A549 (cell line): ENCODE measurements at regions not wholly inside any gene's neighbourhood (a gene's known extent, or its start where the extent isn't known, plus 50 kb on each side); places are given as distances from the start of the nearest gene placed in this dataset.

Source experiments
- ATAC-seq, 2 experiments: fragments of 200-7000 bp in 1 of 2; fragments of >200 bp in 1 of 2; cut with Nextera tagmentation in 1 of 2; cut with Tn5 transposase in 1 of 2; 3 replicates each; pipeline versions ENCODE4 v1.8.0 to v1.9.1; 2018 to 2020; ENCODE audit warnings: mild to moderate bottlenecking in 1 of 2, moderate library complexity in 1 of 2
- CTCF ChIA-PET: fragments of 300-600 bp; sonication (Branson Sonifier 250); formaldehyde crosslinking; extraction: SDS; loops from one replicate; lab custom pipeline; 2021; ENCODE audit warnings: antibody characterized with exemption, inconsistent platforms; lab: Yijun Ruan, JAX
- POLR2A ChIA-PET: fragments of 350-600 bp; formaldehyde crosslinking; extraction: SDS; loops from one replicate; lab custom pipeline; 2021; ENCODE audit warnings: antibody characterized with exemption, inconsistent platforms; lab: Yijun Ruan, JAX
- DNase-seq, 2 experiments: peaks; one replicate each; pipeline versions ENCODE4 v3.0.0 to v3.0.0-alpha.2; 2011 to 2016; ENCODE audit warnings: low read depth in 1 of 2, low spot score in 1 of 2
- FAIRE-seq: peaks from 2 replicates; lab custom pipeline; 2011; peaks lifted over from hg19 to GRCh38; lab: Jason Lieb, UNC
- H3K27ac ChIP-seq, 2 experiments: fragments of >200 bp; sonication (Bioruptor Twin); formaldehyde crosslinking; 3 replicates each; pipeline ENCODE4 v1.5.1; 2016 to 2017
- H3K4me1 ChIP-seq: fragments of >200 bp; sonication (Bioruptor Twin); formaldehyde crosslinking; 3 replicates; pipeline ENCODE4 v1.6.1; 2016
- H3K4me2 ChIP-seq: fragments of >200 bp; sonication (Bioruptor Twin); formaldehyde crosslinking; 3 replicates; pipeline ENCODE4 v1.6.1; 2016
- H3K4me3 ChIP-seq: fragments of >200 bp; sonication (Bioruptor Twin); formaldehyde crosslinking; 3 replicates; pipeline ENCODE4 v1.5.1; 2016
- H3K9me3 ChIP-seq: fragments of >200 bp; sonication (Bioruptor Twin); formaldehyde crosslinking; 3 replicates; pipeline ENCODE4 v1.6.1; 2016
- CHD2 ChIP-seq: fragments of 150-350 bp; IDR thresholded peaks from 2 replicates; pipeline ENCODE4 v1.6.1; 2014; ENCODE audit warnings: low read length; ENCODE audit not compliant: partially characterized antibody
- CHD4 ChIP-seq: fragments of 200-600 bp; sonication (generic); IDR thresholded peaks from 2 replicates; pipeline ENCODE4 v1.6.1; 2016; ENCODE audit warnings: antibody characterized with exemption, mild to moderate bottlenecking, borderline replicate concordance
- EP300 ChIP-seq, 2 experiments: fragments of >200 bp; sonication (Bioruptor Twin); formaldehyde crosslinking; IDR thresholded peaks; 2 replicates in 1 of 2; 3 replicates in 1 of 2; pipeline ENCODE4 v1.6.1; 2016 to 2017
- FOSB ChIP-seq: fragments of 250-450 bp; sonication (Bioruptor Pico); IDR thresholded peaks from 2 replicates; pipeline ENCODE4 v1.5.0; 2020; ENCODE audit warnings: mild to moderate bottlenecking, moderate library complexity
- FOSL2 ChIP-seq, 2 experiments: fragments of 450-650 bp in 1 of 2; fragments of >200 bp in 1 of 2; sonication (Bioruptor Twin) in 1 of 2; formaldehyde crosslinking; IDR thresholded peaks; 2 replicates each; pipeline versions ENCODE4 v1.5.0 to v1.6.1; 2016 to 2020; ENCODE audit warnings: mild to moderate bottlenecking in 1 of 2, moderate library complexity in 1 of 2
- FOXS1 ChIP-seq: fragments of 250-450 bp; sonication (Bioruptor Pico); IDR thresholded peaks from 2 replicates; pipeline ENCODE4 v1.5.0; 2020; ENCODE audit warnings: mild to moderate bottlenecking, moderate library complexity
- HEYL ChIP-seq: fragments of 250-450 bp; sonication (Bioruptor Pico); IDR thresholded peaks from 2 replicates; pipeline ENCODE4 v1.8.0; 2021; ENCODE audit warnings: mild to moderate bottlenecking, moderate library complexity
- HOXA7 ChIP-seq: fragments of 250-450 bp; sonication (Bioruptor Pico); IDR thresholded peaks from 2 replicates; pipeline ENCODE4 v1.5.0; 2020; ENCODE audit warnings: mild to moderate bottlenecking, moderate library complexity
- JUN ChIP-seq, 2 experiments: fragments of >200 bp; sonication (Bioruptor Twin); formaldehyde crosslinking; IDR thresholded peaks; 2 replicates in 1 of 2; 3 replicates in 1 of 2; pipeline ENCODE4 v1.6.1; 2016 to 2017
- JUNB ChIP-seq: fragments of >200 bp; sonication (Bioruptor Twin); formaldehyde crosslinking; IDR thresholded peaks from 2 replicates; pipeline ENCODE4 v1.6.1; 2016
- KDM5A ChIP-seq: fragments of 200-600 bp; sonication (generic); IDR thresholded peaks from 2 replicates; pipeline ENCODE4 v1.6.1; 2016; ENCODE audit warnings: antibody characterized with exemption, mild to moderate bottlenecking
- MAZ ChIP-seq: fragments of 150-350 bp; IDR thresholded peaks from 2 replicates; pipeline ENCODE4 v1.6.1; 2014; ENCODE audit warnings: antibody characterized with exemption, low read depth, low read length, borderline replicate concordance
- MYC ChIP-seq: IDR thresholded peaks from 2 replicates; pipeline ENCODE4 v1.6.1; 2012; ENCODE audit warnings: mild to moderate bottlenecking, inconsistent platforms, low read length, improper control_type of control experiment, borderline replicate concordance
- NR3C1 ChIP-seq: fragments of >200 bp; sonication (Bioruptor Twin); formaldehyde crosslinking; IDR thresholded peaks from 3 replicates; pipeline ENCODE4 v1.6.1; 2017
- POLR2AphosphoS2 ChIP-seq: conservative IDR thresholded peaks from 2 replicates; pipeline ENCODE4 v1.6.1; 2012; ENCODE audit warnings: low read length, improper control_type of control experiment, inconsistent platforms
- RARB ChIP-seq: fragments of 250-450 bp; sonication (Bioruptor Pico); IDR thresholded peaks from 2 replicates; pipeline ENCODE4 v1.8.0; 2021; ENCODE audit warnings: mild to moderate bottlenecking, moderate library complexity
- RCOR1 ChIP-seq: fragments of 150-350 bp; IDR thresholded peaks from 2 replicates; pipeline ENCODE4 v1.6.1; 2014; ENCODE audit warnings: antibody characterized with exemption, low read length, low read depth
- RNF2 ChIP-seq: fragments of 200-600 bp; sonication (generic); IDR thresholded peaks from 2 replicates; pipeline ENCODE4 v1.6.1; 2016; ENCODE audit warnings: low read depth, mild to moderate bottlenecking, antibody characterized with exemption, moderate library complexity, borderline replicate concordance
- SMC3 ChIP-seq: fragments of >200 bp; sonication (Bioruptor Twin); formaldehyde crosslinking; IDR thresholded peaks from 3 replicates; pipeline ENCODE4 v1.6.1; 2018; ENCODE audit warnings: inconsistent platforms
- SREBF2 ChIP-seq: fragments of 450-650 bp; IDR thresholded peaks from 2 replicates; pipeline ENCODE4 v1.6.1; 2014; ENCODE audit warnings: mild to moderate bottlenecking, moderate library complexity
- ZC3H11A ChIP-seq: fragments of 450-650 bp; IDR thresholded peaks from 2 replicates; pipeline ENCODE4 v1.6.1; 2014; ENCODE audit warnings: antibody characterized with exemption, mild to moderate bottlenecking
- ZFP36 ChIP-seq: fragments of 450-650 bp; IDR thresholded peaks from 2 replicates; pipeline ENCODE4 v1.6.1; 2014; ENCODE audit warnings: borderline replicate concordance; ENCODE audit not compliant: partially characterized antibody
- ZNF302 ChIP-seq: fragments of 250-450 bp; sonication (Bioruptor Pico); IDR thresholded peaks from 2 replicates; pipeline ENCODE4 v1.9.0; 2021; ENCODE audit warnings: inconsistent platforms, mild to moderate bottlenecking, moderate library complexity
- ZSCAN20 ChIP-seq: fragments of 250-450 bp; sonication (Bioruptor Pico); IDR thresholded peaks from 2 replicates; pipeline ENCODE4 v1.8.0; 2022; ENCODE audit warnings: mild to moderate bottlenecking, moderate library complexity
- WGBS: methylation state at CpG from one replicate; pipeline ENCODE4 v1.1.6; 2017; ENCODE audit errors: missing lambda C conversion rate; 5-methylcytosine and 5-hydroxymethylcytosine counted together
- TF ChIP-seq, protein P1 (sequence below): fragments of >200 bp; sonication (Bioruptor Twin); formaldehyde crosslinking; IDR thresholded peaks from 2 replicates; pipeline ENCODE4 v1.6.1; 2016
- TF ChIP-seq, protein P2 (sequence below): fragments of 450-650 bp; IDR thresholded peaks from 2 replicates; pipeline ENCODE4 v1.6.1; 2014; ENCODE audit warnings: antibody characterized with exemption
- TF ChIP-seq, protein P3 (sequence below): fragments of 250-450 bp; sonication (Bioruptor Pico); IDR thresholded peaks from 2 replicates; pipeline ENCODE4 v1.5.0; 2021; ENCODE audit warnings: mild to moderate bottlenecking, moderate library complexity, borderline replicate concordance
- TF ChIP-seq, protein P4 (sequence below): fragments of 250-450 bp; sonication (Bioruptor Pico); IDR thresholded peaks from 2 replicates; pipeline ENCODE4 v1.5.0; 2020; ENCODE audit warnings: low read depth, mild to moderate bottlenecking, moderate library complexity

DNA sequence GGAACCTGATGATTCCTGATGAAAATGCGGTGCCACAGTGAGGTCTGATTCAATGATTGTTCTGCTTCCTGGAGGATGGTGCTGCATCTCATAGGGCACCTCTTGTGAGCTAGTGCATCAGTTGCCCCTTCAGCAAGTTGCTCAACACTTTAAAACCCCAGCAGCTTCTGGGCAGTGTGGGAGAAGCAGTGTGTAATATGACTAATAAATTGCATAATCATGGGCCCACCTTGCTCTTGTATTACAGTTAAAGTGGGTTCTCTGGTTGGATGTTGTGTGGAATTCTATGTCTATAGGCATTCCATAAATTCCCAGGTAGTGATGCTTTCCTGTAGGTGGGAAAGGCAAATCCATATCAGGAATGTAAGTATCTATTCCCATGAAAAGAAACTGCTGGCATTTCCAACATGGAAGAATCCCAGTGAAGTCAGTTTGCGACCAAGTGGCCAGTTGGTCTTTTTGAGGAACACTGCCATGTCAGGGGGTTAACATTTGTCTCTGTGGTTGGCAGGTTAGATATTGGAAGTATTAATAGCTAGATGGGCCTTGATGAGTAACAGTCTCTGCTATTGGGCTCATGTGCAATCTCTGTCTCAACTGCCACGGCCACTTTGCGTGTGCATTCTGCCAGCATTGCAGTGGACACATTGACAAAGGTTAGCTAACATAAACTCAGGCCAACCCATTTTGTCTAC, 121.1 kb upstream of the OTUD4 start:
- Histone ChIP-seq H3K27ac (no peak overlapping the region), H3K9me3 (no peaks in the 10 kb centered on the region), H3K4me2 (no peak overlapping the region), H3K4me3 (no peak overlapping the region)
- WGBS, result 78% methylated on average over 4 of the region's 4 CpGs
- DNase-seq (no peak), ATAC-seq (no peak)
- POLR2A ChIA-PET, result no interaction called here
- CTCF ChIA-PET, result no interaction called here
- TF ChIP-seq JUN (IDR thresholded peaks at IDR 0.05), result no peak
- TF ChIP-seq EP300 (IDR thresholded peaks at IDR 0.05), result no peak
- TF ChIP-seq, all 56 proteins: peak for 0
- H3K4me1 ChIP-seq, result no peaks in the 10 kb centered on the region
- FAIRE-seq, result no peak

DNA sequence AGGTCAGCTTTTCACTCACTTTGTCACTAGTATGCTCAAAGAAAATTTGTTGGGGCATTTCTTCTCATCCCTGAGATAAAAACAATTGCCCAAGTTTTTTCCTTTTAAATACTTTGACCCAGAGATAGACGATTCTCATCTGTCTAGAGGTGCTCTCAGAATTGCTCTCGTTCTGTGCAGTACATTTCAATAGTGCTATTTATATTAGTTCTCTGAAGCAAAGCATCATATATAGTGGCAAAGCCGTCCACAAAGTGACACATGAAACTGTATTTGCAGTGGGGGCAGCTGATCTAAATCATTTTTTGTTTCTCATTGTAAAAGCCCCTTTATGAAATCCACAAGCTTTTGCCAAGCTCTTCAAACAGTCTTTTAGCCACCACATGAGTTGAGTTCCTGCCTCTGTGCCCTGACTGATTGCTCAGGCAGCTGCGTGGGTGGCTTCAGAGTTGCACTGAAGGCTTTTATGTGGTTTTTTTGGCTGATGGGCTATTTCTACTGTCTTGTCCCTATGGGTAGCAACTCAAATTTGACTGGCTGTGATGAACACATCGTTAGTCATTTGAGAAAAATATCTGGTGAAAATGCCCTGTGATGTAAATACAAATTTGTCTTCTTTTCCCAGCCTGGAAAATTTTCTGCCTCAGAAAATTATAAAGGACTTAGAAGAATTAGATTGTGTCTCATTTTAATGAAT, 119.1 kb upstream of the OTUD4 start:
- Histone ChIP-seq H3K4me1 (no peaks in the 10 kb centered on the region), H3K27ac (no peak overlapping the region), H3K9me3 (no peaks in the 10 kb centered on the region), H3K4me3 (no peak overlapping the region), H3K4me2 (no peak overlapping the region)
- POLR2A ChIA-PET, result no interaction called here
- CTCF ChIA-PET, result no interaction called here
- ATAC-seq (no peak), FAIRE-seq (no peak), DNase-seq (no peak)
- TF ChIP-seq FOSL2 (IDR thresholded peaks at IDR 0.05), result no peak
- TF ChIP-seq FOSL2 (CRISPR knock-in tag; IDR thresholded peaks at IDR 0.05), result no peak
- TF ChIP-seq JUN (IDR thresholded peaks at IDR 0.05), result no peak
- TF ChIP-seq, protein P1, sequence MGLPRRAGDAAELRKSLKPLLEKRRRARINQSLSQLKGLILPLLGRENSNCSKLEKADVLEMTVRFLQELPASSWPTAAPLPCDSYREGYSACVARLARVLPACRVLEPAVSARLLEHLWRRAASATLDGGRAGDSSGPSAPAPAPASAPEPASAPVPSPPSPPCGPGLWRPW, result no peak
- TF ChIP-seq HOXA7, result no peak
- TF ChIP-seq SMC3, result no peak
- no peak for TF ChIP-seq NR3C1
- no peak for TF ChIP-seq CHD4
- TF ChIP-seq HEYL (CRISPR knock-in tag), result no peak
- no peak for TF ChIP-seq SREBF2
- no peak for TF ChIP-seq MYC
- TF ChIP-seq ZC3H11A, result no peak
- TF ChIP-seq, protein P2, sequence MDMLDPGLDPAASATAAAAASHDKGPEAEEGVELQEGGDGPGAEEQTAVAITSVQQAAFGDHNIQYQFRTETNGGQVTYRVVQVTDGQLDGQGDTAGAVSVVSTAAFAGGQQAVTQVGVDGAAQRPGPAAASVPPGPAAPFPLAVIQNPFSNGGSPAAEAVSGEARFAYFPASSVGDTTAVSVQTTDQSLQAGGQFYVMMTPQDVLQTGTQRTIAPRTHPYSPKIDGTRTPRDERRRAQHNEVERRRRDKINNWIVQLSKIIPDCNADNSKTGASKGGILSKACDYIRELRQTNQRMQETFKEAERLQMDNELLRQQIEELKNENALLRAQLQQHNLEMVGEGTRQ, result no peak
- no peak for TF ChIP-seq EP300 (IDR thresholded peaks at IDR 0.05)
- no peak for TF ChIP-seq POLR2AphosphoS2
- no peak for TF ChIP-seq ZSCAN20
- TF ChIP-seq RNF2, result no peak
- TF ChIP-seq, protein P3, sequence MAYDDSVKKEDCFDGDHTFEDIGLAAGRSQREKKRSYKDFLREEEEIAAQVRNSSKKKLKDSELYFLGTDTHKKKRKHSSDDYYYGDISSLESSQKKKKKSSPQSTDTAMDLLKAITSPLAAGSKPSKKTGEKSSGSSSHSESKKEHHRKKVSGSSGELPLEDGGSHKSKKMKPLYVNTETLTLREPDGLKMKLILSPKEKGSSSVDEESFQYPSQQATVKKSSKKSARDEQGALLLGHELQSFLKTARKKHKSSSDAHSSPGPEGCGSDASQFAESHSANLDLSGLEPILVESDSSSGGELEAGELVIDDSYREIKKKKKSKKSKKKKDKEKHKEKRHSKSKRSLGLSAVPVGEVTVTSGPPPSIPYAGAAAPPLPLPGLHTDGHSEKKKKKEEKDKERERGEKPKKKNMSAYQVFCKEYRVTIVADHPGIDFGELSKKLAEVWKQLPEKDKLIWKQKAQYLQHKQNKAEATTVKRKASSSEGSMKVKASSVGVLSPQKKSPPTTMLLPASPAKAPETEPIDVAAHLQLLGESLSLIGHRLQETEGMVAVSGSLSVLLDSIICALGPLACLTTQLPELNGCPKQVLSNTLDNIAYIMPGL (CRISPR knock-in tag), result no peak
- no peak for TF ChIP-seq JUNB
- TF ChIP-seq, protein P4, sequence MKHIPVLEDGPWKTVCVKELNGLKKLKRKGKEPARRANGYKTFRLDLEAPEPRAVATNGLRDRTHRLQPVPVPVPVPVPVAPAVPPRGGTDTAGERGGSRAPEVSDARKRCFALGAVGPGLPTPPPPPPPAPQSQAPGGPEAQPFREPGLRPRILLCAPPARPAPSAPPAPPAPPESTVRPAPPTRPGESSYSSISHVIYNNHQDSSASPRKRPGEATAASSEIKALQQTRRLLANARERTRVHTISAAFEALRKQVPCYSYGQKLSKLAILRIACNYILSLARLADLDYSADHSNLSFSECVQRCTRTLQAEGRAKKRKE (CRISPR knock-in tag), result no peak
- 2% methylated on average over 5 of the region's 5 CpGs for WGBS

DNA sequence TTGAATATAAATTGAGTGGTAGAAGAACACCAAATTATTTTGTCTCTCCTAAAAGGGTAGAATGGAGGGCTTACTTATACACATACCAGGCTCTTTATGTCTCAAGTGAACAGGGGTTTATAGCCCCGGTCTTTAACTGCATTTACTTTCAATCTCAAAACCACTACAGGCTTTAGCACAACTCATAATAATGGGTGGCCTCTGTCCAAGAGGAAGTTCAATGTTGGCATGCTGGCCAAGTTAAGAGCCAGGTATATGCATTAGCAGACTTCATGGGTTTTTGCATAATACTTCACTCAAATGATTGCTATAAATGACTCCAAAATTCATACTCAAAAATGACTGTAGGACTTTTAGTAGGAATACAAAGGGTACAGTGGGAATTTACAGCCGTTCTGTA, 118.5 kb upstream of the OTUD4 start:
- ATAC-seq, result no peak
- CTCF ChIA-PET, result interaction anchor here (0.6 kb wide), 1 partner anchor 15 kb away, joined by 3 read pairs; no protein-coding TSS in a partner anchor
- H3K27ac ChIP-seq, result no peak overlapping the region
- H3K9me3 ChIP-seq, result no peaks in the 10 kb centered on the region
- POLR2A ChIA-PET, result no interaction called here
- H3K4me2 ChIP-seq, result no peak overlapping the region
- TF ChIP-seq KDM5A, result no peak
- no peak for TF ChIP-seq ZFP36
- TF ChIP-seq RNF2, result no peak
- TF ChIP-seq RCOR1, result no peak
- TF ChIP-seq MAZ, result no peak
- TF ChIP-seq FOXS1, result no peak
- TF ChIP-seq FOSB, result no peak
- TF ChIP-seq RARB, result no peak
- no peak for TF ChIP-seq JUN (IDR thresholded peaks at IDR 0.05)
- no peak for TF ChIP-seq ZNF302 (CRISPR knock-in tag)
- no peak for TF ChIP-seq CHD2
- H3K4me1 ChIP-seq, result no peaks in the 10 kb centered on the region
- H3K4me3 ChIP-seq, result no peak overlapping the region
- FAIRE-seq, result no peak
- no peak for DNase-seq
- WGBS, result 0% methylated on average over 2 of the region's 2 CpGs
